ENCODE measurements at regions not wholly inside any gene's neighbourhood (a gene's known extent, or its start where the extent isn't known, plus 50 kb on each side); places are given as distances from the start of the nearest gene placed in this dataset.

GRCh38 chr4:152169683-152170082, 366.2 kb downstream of the FBXW7 start:
- Histone ChIP-seq H4K20me1 (ENCODE audit: control insufficient read depth, insufficient read depth, insufficient read length) (no peaks in the 10 kb centered on the region), H3K18ac (ENCODE audit: insufficient read length, low read depth, low read length) (no peak overlapping the region), H2BK20ac (ENCODE audit: low read depth, low read length, poor library complexity, severe bottlenecking) (no peak overlapping the region), H4K5ac (ENCODE audit: insufficient read length, low read depth, low read length) (no peak overlapping the region), H4K8ac (replicated peaks; ENCODE audit: insufficient read length, low read depth, low read length) (no peak overlapping the region), H3K9me3 (ENCODE audit: control insufficient read depth, low read depth, low read length) (no peaks in the 10 kb centered on the region), H2BK15ac (ENCODE audit: low read depth, low read length) (no peak overlapping the region), H3K23ac (ENCODE audit: insufficient read length, low read depth, low read length) (no peak overlapping the region), H3K4ac (ENCODE audit: low read depth, low read length) (no peak overlapping the region), H3K27ac (ENCODE audit: insufficient read length, low read depth, low read length) (no peak overlapping the region), H2AFZ (ENCODE audit: low read length) (no peak overlapping the region), H3K4me1 (ENCODE audit: insufficient read depth, low read length) (peaks cover 6% of the 10 kb centered on the region; the same call in 1 of the 2 replicates), H2BK12ac (ENCODE audit: insufficient read length, low read depth, low read length) (no peak overlapping the region), H4K91ac (ENCODE audit: insufficient read length, low read depth, low read length) (no peak overlapping the region), H3K79me1 (ENCODE audit: insufficient read depth, low read depth, low read length, poor library complexity, severe bottlenecking) (no peaks in the 10 kb centered on the region), H3K23me2 (ENCODE audit: insufficient read length, low read depth, low read length, poor library complexity, severe bottlenecking) (no peaks in the 10 kb centered on the region), H3K27me3 (ENCODE audit: insufficient read depth, low read length) (no peaks in the 10 kb centered on the region), H3K14ac (ENCODE audit: insufficient read depth, low read length) (no peak overlapping the region), H3K56ac (ENCODE audit: insufficient read length, low read depth, low read length) (no peak overlapping the region), H2BK5ac (ENCODE audit: insufficient read length, low read length) (no peak overlapping the region), H2BK120ac (ENCODE audit: low read depth, low read length, poor library complexity, severe bottlenecking) (no peak overlapping the region), H3K9ac (ENCODE audit: extremely low read depth, insufficient read length, low read length) (no peak overlapping the region), H2AK5ac (ENCODE audit: insufficient read length, low read length) (no peak overlapping the region), H3K4me2 (ENCODE audit: insufficient read depth, insufficient read length, low read length) (no peak overlapping the region), H3T11ph (ENCODE audit: low read length) (no peak overlapping the region), H3K79me2 (ENCODE audit: insufficient read depth, low read length) (no peaks in the 10 kb centered on the region)
- no peak for DNase-seq
- TF ChIP-seq, protein P1, sequence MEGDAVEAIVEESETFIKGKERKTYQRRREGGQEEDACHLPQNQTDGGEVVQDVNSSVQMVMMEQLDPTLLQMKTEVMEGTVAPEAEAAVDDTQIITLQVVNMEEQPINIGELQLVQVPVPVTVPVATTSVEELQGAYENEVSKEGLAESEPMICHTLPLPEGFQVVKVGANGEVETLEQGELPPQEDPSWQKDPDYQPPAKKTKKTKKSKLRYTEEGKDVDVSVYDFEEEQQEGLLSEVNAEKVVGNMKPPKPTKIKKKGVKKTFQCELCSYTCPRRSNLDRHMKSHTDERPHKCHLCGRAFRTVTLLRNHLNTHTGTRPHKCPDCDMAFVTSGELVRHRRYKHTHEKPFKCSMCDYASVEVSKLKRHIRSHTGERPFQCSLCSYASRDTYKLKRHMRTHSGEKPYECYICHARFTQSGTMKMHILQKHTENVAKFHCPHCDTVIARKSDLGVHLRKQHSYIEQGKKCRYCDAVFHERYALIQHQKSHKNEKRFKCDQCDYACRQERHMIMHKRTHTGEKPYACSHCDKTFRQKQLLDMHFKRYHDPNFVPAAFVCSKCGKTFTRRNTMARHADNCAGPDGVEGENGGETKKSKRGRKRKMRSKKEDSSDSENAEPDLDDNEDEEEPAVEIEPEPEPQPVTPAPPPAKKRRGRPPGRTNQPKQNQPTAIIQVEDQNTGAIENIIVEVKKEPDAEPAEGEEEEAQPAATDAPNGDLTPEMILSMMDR (conservative IDR thresholded peaks at IDR 0.05), result no peak
- H3K36me3 Mint-ChIP-seq (ENCODE audit: insufficient read depth in 1 of 3, low read depth in 3 of 3), result no peaks in the 10 kb centered on the region
- no peaks in the 10 kb centered on the region for H3K27me3 Mint-ChIP-seq (ENCODE audit: low read depth)
- WGBS (ENCODE audit: extremely low coverage, insufficient read length, low lambda C conversion rate), result no CpG with 5 or more reads among the region's 6 CpGs
- H3K4me1 Mint-ChIP-seq, result peaks cover 26 to 30% of the 10 kb centered on the region in 2 experiments
- no peak overlapping the region for H3K4me3 Mint-ChIP-seq
- peak overlapping the region in 2 of 3 experiments; percentile 52 to 90; a peak in 1 of 7 replicates for H3K27ac Mint-ChIP-seq
- H3K9me3 Mint-ChIP-seq, result no peaks in the 10 kb centered on the region
